PFSK-1 (cell line): ENCODE measurements at regions not wholly inside any gene's neighbourhood (a gene's known extent, or its start where the extent isn't known, plus 50 kb on each side); places are given as distances from the start of the nearest gene placed in this dataset.

Source experiments
- FOXP2 ChIP-seq: optimal IDR thresholded peaks from 2 replicates; pipeline ENCODE3; 2011; ENCODE audit warnings: borderline replicate concordance, control low read depth, inconsistent platforms; ENCODE audit not compliant: insufficient read depth; ENCODE audit errors: extremely low read length, extremely low read depth
- POLR2AphosphoS5 ChIP-seq: IDR thresholded peaks from 2 replicates; pipeline ENCODE4 v1.6.1; 2012; ENCODE audit warnings: low read depth, mild to moderate bottlenecking, control low read depth, low read length, moderate library complexity
- SIN3A ChIP-seq: IDR thresholded peaks from 2 replicates; pipeline ENCODE4 v1.6.1; 2012; ENCODE audit warnings: mild to moderate bottlenecking, low read length, moderate library complexity, borderline replicate concordance; ENCODE audit not compliant: insufficient read depth
- TAF1 ChIP-seq: IDR thresholded peaks from 2 replicates; pipeline ENCODE4 v1.6.1; 2012; ENCODE audit warnings: low read length, control low read depth, borderline replicate concordance; ENCODE audit not compliant: insufficient read depth
- TF ChIP-seq, protein P1 (sequence below), 2 experiments: IDR thresholded peaks; 2 replicates each; pipeline versions ENCODE4 v1.6.1 to v1.8.0; 2011 to 2012; ENCODE audit warnings: low read depth in 2 of 2, low read length in 2 of 2, control low read depth in 1 of 2, inconsistent platforms in 1 of 2, mild to moderate bottlenecking in 1 of 2, moderate library complexity in 1 of 2; ENCODE audit not compliant: insufficient read depth in 1 of 2

DNA sequence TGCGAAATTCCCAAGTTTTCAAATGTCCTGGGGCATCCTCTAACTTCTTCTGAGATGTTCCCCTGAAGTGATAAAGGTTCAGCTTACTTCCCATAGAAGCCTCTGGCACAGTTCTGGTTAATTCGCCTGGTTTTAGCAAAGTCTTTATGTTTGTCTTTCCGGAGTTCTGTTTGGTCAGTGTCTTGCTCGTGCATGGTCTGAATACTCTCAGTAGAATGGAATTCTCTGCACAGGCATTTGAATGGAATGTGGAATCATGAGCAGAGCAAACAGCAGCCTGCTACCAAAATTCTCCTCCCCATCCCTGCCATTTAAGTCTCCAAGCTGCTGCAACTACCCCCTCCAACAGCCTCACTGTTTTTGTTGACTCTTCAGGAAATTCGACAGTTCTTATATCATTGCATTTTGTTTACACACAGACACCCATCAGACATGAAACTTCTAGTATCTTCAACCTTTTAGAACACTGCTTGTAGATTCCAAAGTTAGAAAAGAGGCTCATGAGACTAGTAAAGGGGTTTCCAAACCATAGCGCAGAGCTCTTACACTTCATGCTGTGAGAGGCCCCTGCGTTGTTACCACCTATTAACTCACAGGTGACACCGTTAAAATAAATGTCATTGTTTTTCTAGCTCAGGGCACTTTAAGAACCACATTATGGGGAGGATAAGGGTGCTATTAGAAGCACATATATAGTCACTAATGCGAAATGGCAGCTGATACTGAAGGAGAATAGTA is 129.7 kb downstream of the PLCE1 start:
- TF ChIP-seq SIN3A (no peak), TAF1 (no peak), FOXP2 (no peak), POLR2AphosphoS5 (no peak)
- TF ChIP-seq, protein P1, sequence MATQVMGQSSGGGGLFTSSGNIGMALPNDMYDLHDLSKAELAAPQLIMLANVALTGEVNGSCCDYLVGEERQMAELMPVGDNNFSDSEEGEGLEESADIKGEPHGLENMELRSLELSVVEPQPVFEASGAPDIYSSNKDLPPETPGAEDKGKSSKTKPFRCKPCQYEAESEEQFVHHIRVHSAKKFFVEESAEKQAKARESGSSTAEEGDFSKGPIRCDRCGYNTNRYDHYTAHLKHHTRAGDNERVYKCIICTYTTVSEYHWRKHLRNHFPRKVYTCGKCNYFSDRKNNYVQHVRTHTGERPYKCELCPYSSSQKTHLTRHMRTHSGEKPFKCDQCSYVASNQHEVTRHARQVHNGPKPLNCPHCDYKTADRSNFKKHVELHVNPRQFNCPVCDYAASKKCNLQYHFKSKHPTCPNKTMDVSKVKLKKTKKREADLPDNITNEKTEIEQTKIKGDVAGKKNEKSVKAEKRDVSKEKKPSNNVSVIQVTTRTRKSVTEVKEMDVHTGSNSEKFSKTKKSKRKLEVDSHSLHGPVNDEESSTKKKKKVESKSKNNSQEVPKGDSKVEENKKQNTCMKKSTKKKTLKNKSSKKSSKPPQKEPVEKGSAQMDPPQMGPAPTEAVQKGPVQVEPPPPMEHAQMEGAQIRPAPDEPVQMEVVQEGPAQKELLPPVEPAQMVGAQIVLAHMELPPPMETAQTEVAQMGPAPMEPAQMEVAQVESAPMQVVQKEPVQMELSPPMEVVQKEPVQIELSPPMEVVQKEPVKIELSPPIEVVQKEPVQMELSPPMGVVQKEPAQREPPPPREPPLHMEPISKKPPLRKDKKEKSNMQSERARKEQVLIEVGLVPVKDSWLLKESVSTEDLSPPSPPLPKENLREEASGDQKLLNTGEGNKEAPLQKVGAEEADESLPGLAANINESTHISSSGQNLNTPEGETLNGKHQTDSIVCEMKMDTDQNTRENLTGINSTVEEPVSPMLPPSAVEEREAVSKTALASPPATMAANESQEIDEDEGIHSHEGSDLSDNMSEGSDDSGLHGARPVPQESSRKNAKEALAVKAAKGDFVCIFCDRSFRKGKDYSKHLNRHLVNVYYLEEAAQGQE (IDR thresholded peaks at IDR 0.05; ENCODE audit: insufficient read depth in 1 of 2, low read depth in 2 of 2, low read length in 2 of 2): no peak

DNA sequence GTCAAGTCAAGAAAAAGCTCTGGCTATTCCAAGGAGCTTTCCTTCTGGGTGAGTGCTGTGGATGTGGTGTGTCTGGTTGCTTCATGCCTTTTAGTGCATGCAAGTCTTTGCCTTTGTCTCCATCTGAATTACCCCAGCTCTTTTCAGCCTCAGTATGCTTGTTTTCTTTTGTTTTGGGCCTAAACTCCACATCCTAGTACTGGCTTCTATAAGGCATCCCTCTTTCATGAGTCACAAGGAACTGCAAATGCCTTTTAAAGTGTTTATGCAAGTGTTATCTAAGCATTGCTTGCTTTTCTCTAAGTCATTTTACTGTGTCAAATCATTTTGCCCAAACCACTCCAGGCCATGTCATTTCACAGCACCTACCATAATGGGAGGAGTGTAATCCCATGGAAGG is 132.1 kb downstream of the PLCE1 start:
- TF ChIP-seq TAF1 (no peak), POLR2AphosphoS5 (no peak), SIN3A (no peak), FOXP2 (no peak)
- TF ChIP-seq, protein P1 (IDR thresholded peaks at IDR 0.05; ENCODE audit: insufficient read depth in 1 of 2, low read depth in 2 of 2, low read length in 2 of 2): no peak

DNA sequence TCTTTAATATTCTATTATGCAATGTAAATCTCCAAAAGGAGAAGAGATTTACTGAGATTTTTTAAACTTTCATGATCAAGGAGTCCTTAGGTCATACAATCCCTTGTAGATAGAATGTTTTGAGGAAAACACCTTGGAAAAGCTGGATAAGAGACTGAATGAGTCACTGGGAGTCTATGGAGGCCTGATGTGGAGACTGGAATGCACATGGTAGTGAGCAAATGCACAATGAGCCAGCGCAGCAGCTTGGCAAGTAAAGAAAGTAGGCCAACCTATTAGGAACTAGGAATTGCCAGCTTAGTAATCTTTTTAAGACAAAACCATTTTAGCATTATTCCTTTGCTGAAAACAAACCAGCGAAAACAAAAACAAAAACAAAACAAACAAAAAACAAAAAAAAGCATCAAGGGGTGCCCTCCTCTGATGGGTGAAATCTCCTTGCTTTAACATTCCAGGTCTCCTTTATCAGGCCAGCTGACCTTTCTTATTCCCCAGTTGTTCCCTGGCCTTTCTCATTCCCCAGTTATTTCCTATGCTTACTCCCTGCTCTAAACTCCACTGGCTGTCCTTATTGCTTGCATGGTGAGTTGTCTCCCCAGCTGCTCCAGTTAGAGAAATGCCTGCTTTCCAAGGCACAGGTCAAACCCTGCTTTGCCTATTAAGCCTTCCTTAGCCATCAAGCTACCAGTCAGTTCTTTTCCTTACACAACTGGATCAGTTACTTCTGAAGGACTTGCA is 135.8 kb downstream of the PLCE1 start:
- TF ChIP-seq POLR2AphosphoS5: no peak

DNA sequence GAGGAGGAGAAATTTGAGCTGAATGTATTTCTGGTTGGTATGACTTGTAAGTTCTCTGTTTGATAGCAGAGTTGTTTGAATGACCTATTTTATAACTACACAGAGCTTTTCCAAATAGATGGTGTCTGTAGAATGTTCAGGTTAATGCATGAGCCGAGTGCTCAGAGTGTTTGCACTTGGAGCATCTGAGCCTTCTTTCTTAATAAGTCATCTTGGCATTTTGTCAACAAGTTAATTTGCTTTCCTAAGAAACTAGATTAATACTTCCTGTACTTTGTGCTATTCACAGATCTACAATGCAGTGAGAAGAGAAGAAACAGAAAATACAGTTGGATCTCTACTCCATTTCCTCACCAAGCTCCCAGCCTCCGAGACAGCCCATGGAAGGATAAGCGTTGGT is 138.2 kb downstream of the PLCE1 start:
- no peak for TF ChIP-seq TAF1
- no peak for TF ChIP-seq POLR2AphosphoS5
- no peak for TF ChIP-seq SIN3A
- TF ChIP-seq, protein P1 (IDR thresholded peaks at IDR 0.05; ENCODE audit: insufficient read depth in 1 of 2, low read depth in 2 of 2, low read length in 2 of 2): no peak
- no peak for TF ChIP-seq FOXP2

DNA sequence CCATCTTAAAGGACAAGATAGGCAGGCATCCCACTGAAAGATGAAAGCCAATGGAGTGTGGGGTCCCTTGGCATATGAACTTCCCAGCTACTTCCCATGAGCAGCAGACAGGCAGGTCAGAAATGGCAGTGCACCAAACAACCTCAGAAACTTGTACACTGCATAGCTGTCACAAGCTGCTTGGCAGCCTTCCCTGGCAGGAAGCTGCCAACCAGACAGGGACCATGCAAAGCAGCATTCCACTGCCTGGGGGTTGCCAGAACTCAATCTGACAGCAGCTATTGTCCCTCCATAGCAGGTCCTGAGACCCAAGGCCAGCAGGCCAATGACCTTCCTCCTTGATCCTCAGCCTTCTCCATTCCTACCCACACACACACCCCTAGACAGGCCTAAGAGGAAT is 139.5 kb downstream of the PLCE1 start:
- TF ChIP-seq FOXP2 (no peak), TAF1 (no peak), SIN3A (no peak), POLR2AphosphoS5 (no peak)
- TF ChIP-seq, protein P1 (IDR thresholded peaks at IDR 0.05; ENCODE audit: insufficient read depth in 1 of 2, low read depth in 2 of 2, low read length in 2 of 2): no peak
